ENCODE measurements at regions not wholly inside any gene's neighbourhood (a gene's known extent, or its start where the extent isn't known, plus 50 kb on each side); places are given as distances from the start of the nearest gene placed in this dataset.
"Not testable (repeated sequence)": the region's sequence is repeated elsewhere in the genome, so short reads cannot be mapped to it uniquely, and the experiment has no call there.

- no peak for DNase-seq (ENCODE audit: low read depth)
Measured at GRCh38 chr7:68918621-68919020, 679.7 kb upstream of the AUTS2 start.

- no peak for DNase-seq (ENCODE audit: low read depth)
Measured at GRCh38 chr7:68922850-68923249, 675.4 kb upstream of the AUTS2 start.

- DNase-seq (ENCODE audit: low read depth) = no peak
Measured at GRCh38 chr7:68925241-68925640, 673.0 kb upstream of the AUTS2 start.

- no peak for DNase-seq (ENCODE audit: low read depth)
Measured at GRCh38 chr7:68929781-68930261, 668.5 kb upstream of the AUTS2 start.

- no peak for DNase-seq (ENCODE audit: low read depth)
Measured at GRCh38 chr7:68936471-68937035, 661.7 kb upstream of the AUTS2 start.

- no peak for DNase-seq (ENCODE audit: low read depth)
Measured at GRCh38 chr7:68938151-68938550, 660.1 kb upstream of the AUTS2 start.

- no peak for DNase-seq (ENCODE audit: low read depth)
Measured at GRCh38 chr7:68943786-68944185, 654.5 kb upstream of the AUTS2 start.

- DNase-seq (ENCODE audit: low read depth) = no peak
Measured at GRCh38 chr7:68955656-68956055, 642.6 kb upstream of the AUTS2 start.

GRCh38 chr7:68958571-68958970 is 639.7 kb upstream of the AUTS2 start:
- no peak for DNase-seq (ENCODE audit: low read depth)

- DNase-seq (ENCODE audit: low read depth) = no peak
Measured at GRCh38 chr7:68963552-68963951, 634.7 kb upstream of the AUTS2 start.

GRCh38 chr7:68964060-68964459 is 634.2 kb upstream of the AUTS2 start:
- DNase-seq (ENCODE audit: low read depth) = no peak

- DNase-seq (ENCODE audit: low read depth) = no peak
Measured at GRCh38 chr7:68965351-68965750, 632.9 kb upstream of the AUTS2 start.

- DNase-seq (ENCODE audit: low read depth) = no peak
Measured at GRCh38 chr7:68967598-68967997, 630.7 kb upstream of the AUTS2 start.

GRCh38 chr7:68969571-68969970 is 628.7 kb upstream of the AUTS2 start:
- DNase-seq (ENCODE audit: low read depth) = no peak

- DNase-seq (ENCODE audit: low read depth) = no peak
Measured at GRCh38 chr7:68971634-68972340, 626.5 kb upstream of the AUTS2 start.

GRCh38 chr7:68977385-68978055 is 620.8 kb upstream of the AUTS2 start:
- no peak for DNase-seq (ENCODE audit: low read depth)

- DNase-seq (ENCODE audit: low read depth) = no peak
Measured at GRCh38 chr7:68978710-68979109, 619.6 kb upstream of the AUTS2 start.

- DNase-seq (ENCODE audit: low read depth) = no peak
Measured at GRCh38 chr7:68980011-68980410, 618.3 kb upstream of the AUTS2 start.

- DNase-seq (ENCODE audit: low read depth) = not testable (repeated sequence)
Measured at GRCh38 chr7:68980432-68980831, 617.8 kb upstream of the AUTS2 start.

- DNase-seq (ENCODE audit: low read depth) = no peak
Measured at GRCh38 chr7:68984306-68984705, 614.0 kb upstream of the AUTS2 start.

GRCh38 chr7:68994841-68995240 is 603.4 kb upstream of the AUTS2 start:
- no peak for DNase-seq (ENCODE audit: low read depth)

GRCh38 chr7:68998136-68998535 is 600.1 kb upstream of the AUTS2 start:
- DNase-seq (ENCODE audit: low read depth) = no peak

GRCh38 chr7:69002416-69002815 is 595.9 kb upstream of the AUTS2 start:
- no peak for DNase-seq (ENCODE audit: low read depth)
